ENCODE measurements at regions not wholly inside any gene's neighbourhood (a gene's known extent, or its start where the extent isn't known, plus 50 kb on each side); places are given as distances from the start of the nearest gene placed in this dataset.

DNA sequence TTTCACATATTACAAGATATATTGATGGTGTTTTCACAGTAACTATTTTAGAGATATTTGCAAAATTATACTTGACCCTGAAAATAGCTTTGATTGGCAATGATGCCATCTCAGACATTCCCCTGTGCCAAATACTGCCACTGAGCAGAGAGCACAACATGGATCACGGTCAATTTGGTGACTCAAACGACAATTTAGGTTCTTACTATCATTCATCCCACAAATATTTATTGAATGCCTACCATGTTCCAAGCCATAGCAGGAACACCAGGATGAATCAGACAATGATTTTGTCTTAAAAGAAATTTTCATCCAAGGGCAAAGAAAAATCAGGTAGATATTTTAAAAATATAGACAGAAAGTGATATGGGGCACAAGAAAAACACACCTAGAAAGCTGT is 153.2 kb upstream of the ADO start:
- peak overlapping the region; percentile 41; the same call in 1 of the 2 replicates for H3K27ac ChIP-seq
- peaks cover 32% of the 10 kb centered on the region for H3K4me1 ChIP-seq (ENCODE audit: insufficient read depth)
- no peak overlapping the region for H3K4me3 ChIP-seq
- H3K27me3 ChIP-seq (replicated peaks; ENCODE audit: insufficient read depth), result no peaks in the 10 kb centered on the region
- H3F3A ChIP-seq (ENCODE audit: insufficient read depth), result peaks cover 26% of the 10 kb centered on the region
- 0% methylated on average over 2 of the region's 2 CpGs for WGBS, 2 experiments (ENCODE audit: low coverage in 1 of 2, low lambda C conversion rate in 2 of 2, missing lambda C conversion rate in 2 of 2)
- H3K79me2 ChIP-seq (ENCODE audit: insufficient read depth), result no peaks in the 10 kb centered on the region
- H3K4me2 ChIP-seq (ENCODE audit: unreplicated experiment), result peak overlapping the region; percentile 65
- TF ChIP-seq EZH2 (IDR thresholded peaks at IDR 0.05; ENCODE audit: insufficient read depth, poor library complexity, severe bottlenecking) (no peak), EZH2phosphoT487 (IDR thresholded peaks at IDR 0.05; ENCODE audit: insufficient read depth, low read depth) (no peak)
- no peak overlapping the region for H3K9ac ChIP-seq
- no peak overlapping the region for H2AFZ ChIP-seq
- in situ Hi-C loops (cut with MboI), result no loop called here
- no peaks in the 10 kb centered on the region for H3K36me3 ChIP-seq (ENCODE audit: low read depth)
- H3K9me2 ChIP-seq (ENCODE audit: insufficient read depth), result no peaks in the 10 kb centered on the region
- H3K9me3 ChIP-seq (ENCODE audit: low read depth), result no peaks in the 10 kb centered on the region
- DNase-seq, result peak; percentile 72
- no peaks in the 10 kb centered on the region for H4K20me1 ChIP-seq (ENCODE audit: insufficient read depth)

DNA sequence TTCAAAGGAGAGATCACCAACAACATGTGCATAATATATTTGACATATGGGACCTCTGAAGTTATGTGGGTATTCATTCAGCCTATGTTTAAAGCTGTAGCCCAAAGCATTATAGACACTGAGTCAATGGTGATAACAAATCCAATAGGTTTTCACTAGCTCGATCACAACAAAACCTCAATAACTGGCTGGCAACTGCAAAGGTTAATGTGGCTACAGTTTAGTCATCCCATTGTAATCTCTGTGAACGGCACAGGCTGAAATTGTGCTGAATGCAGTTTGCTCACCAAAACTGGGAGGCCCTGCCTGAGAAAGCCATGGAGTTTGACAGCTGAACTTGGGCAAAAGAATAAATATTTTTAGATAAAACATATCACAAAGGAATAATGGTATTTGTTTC is 152.4 kb upstream of the ADO start:
- peak overlapping the region; percentile 65 for H3K4me2 ChIP-seq (ENCODE audit: unreplicated experiment)
- H4K20me1 ChIP-seq (ENCODE audit: insufficient read depth), result no peaks in the 10 kb centered on the region
- H3K36me3 ChIP-seq (ENCODE audit: low read depth), result no peaks in the 10 kb centered on the region
- in situ Hi-C loops (cut with MboI), result no loop called here
- TF ChIP-seq EZH2phosphoT487 (IDR thresholded peaks at IDR 0.05; ENCODE audit: insufficient read depth, low read depth) (no peak), EZH2 (IDR thresholded peaks at IDR 0.05; ENCODE audit: insufficient read depth, poor library complexity, severe bottlenecking) (no peak)
- H3K79me2 ChIP-seq (ENCODE audit: insufficient read depth), result no peaks in the 10 kb centered on the region
- 0 out of 2 replicates have a peak, but pooled peaks cover 1% of the 10 kb centered on the region for H3K27me3 ChIP-seq (replicated peaks; ENCODE audit: insufficient read depth)
- peak; percentile 75 for DNase-seq
- H3K27ac ChIP-seq, result 0 out of 2 replicates have a peak overlapping the region, but pooled peaks have one; percentile 19
- H3K4me1 ChIP-seq (ENCODE audit: insufficient read depth), result peaks cover 32% of the 10 kb centered on the region
- no peaks in the 10 kb centered on the region for H3K9me3 ChIP-seq (ENCODE audit: low read depth)
- no peaks in the 10 kb centered on the region for H3K9me2 ChIP-seq (ENCODE audit: insufficient read depth)
- no peak overlapping the region for H2AFZ ChIP-seq
- H3K9ac ChIP-seq, result no peak overlapping the region
- no peak overlapping the region for H3K4me3 ChIP-seq
- peaks cover 26% of the 10 kb centered on the region for H3F3A ChIP-seq (ENCODE audit: insufficient read depth)
- WGBS, 2 experiments (ENCODE audit: low coverage in 1 of 2, low lambda C conversion rate in 2 of 2, missing lambda C conversion rate in 2 of 2), result 0 to 4% methylated on average over 2 of the region's 2 CpGs

DNA sequence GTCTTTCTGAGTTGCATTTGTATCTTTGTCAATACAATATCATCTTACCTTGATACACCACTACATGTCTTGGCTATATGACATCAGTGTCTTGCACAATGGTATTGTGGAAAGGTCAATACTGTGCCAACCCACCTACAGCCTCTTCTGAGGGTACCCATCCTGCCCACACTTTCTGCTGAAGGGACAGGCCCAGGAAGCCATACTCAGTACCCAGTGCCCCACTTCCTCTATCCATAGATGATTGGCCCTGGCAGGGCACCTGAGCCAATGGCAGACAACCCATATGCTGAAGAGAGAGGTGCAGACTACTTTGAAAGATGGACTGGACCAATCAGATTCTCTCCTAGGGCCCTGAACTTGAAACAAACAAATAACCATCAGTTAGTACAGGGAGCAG is 152.0 kb upstream of the ADO start:
- Histone ChIP-seq H3K4me2 (ENCODE audit: unreplicated experiment) (no peak overlapping the region), H3K9me3 (ENCODE audit: low read depth) (no peaks in the 10 kb centered on the region), H3K27me3 (replicated peaks; ENCODE audit: insufficient read depth) (0 out of 2 replicates have a peak, but pooled peaks cover 3% of the 10 kb centered on the region), H3K9me2 (ENCODE audit: insufficient read depth) (no peaks in the 10 kb centered on the region), H3F3A (ENCODE audit: insufficient read depth) (peaks cover 26% of the 10 kb centered on the region), H2AFZ (no peak overlapping the region), H3K4me1 (ENCODE audit: insufficient read depth) (peaks cover 32% of the 10 kb centered on the region), H3K9ac (no peak overlapping the region), H3K4me3 (no peak overlapping the region), H3K36me3 (ENCODE audit: low read depth) (no peaks in the 10 kb centered on the region), H3K27ac (no peak overlapping the region), H3K79me2 (ENCODE audit: insufficient read depth) (no peaks in the 10 kb centered on the region), H4K20me1 (ENCODE audit: insufficient read depth) (no peaks in the 10 kb centered on the region)
- TF ChIP-seq EZH2phosphoT487 (IDR thresholded peaks at IDR 0.05; ENCODE audit: insufficient read depth, low read depth) (no peak), EZH2 (IDR thresholded peaks at IDR 0.05; ENCODE audit: insufficient read depth, poor library complexity, severe bottlenecking) (no peak)
- no peak for DNase-seq
- in situ Hi-C loops (cut with MboI), result no loop called here

DNA sequence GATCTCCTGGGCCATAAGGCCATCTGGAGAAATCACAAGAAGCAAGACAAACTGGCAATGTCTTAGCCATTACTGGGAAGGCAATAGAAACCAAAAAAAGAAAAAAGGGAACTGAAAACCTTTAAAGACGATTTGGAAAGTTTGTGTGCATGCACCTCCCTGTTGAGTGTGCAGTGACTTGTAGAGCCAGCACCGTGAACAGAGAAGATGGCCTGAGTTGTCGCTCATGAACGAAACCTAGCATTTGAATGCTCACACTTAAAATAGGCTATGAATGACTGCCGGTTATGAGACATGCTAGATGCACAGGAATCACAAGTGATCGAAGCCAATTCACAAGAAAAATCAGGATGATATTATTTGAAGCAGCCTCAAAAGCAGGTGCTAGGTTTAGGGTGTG is 151.3 kb upstream of the ADO start:
- no peak overlapping the region for H3K27ac ChIP-seq
- H3K27me3 ChIP-seq (replicated peaks; ENCODE audit: insufficient read depth), result peaks cover 3% of the 10 kb centered on the region; the same call in 1 of the 2 replicates
- DNase-seq, result no peak
- WGBS, 2 experiments (ENCODE audit: low coverage in 1 of 2, low lambda C conversion rate in 2 of 2, missing lambda C conversion rate in 2 of 2), result 88 to 95% methylated on average over 6 of the region's 6 CpGs
- H3K9ac ChIP-seq, result no peak overlapping the region
- TF ChIP-seq EZH2phosphoT487 (IDR thresholded peaks at IDR 0.05; ENCODE audit: insufficient read depth, low read depth) (no peak), EZH2 (IDR thresholded peaks at IDR 0.05; ENCODE audit: insufficient read depth, poor library complexity, severe bottlenecking) (no peak)
- H3K4me2 ChIP-seq (ENCODE audit: unreplicated experiment), result no peak overlapping the region
- H3K4me1 ChIP-seq (ENCODE audit: insufficient read depth), result peaks cover 32% of the 10 kb centered on the region
- no peak overlapping the region for H3K4me3 ChIP-seq
- H3K9me2 ChIP-seq (ENCODE audit: insufficient read depth), result no peaks in the 10 kb centered on the region
- no peaks in the 10 kb centered on the region for H4K20me1 ChIP-seq (ENCODE audit: insufficient read depth)
- H3K79me2 ChIP-seq (ENCODE audit: insufficient read depth), result no peaks in the 10 kb centered on the region
- no peaks in the 10 kb centered on the region for H3K36me3 ChIP-seq (ENCODE audit: low read depth)
- in situ Hi-C loops (cut with MboI), result no loop called here
- no peak overlapping the region for H2AFZ ChIP-seq
- peaks cover 26% of the 10 kb centered on the region for H3F3A ChIP-seq (ENCODE audit: insufficient read depth)
- no peaks in the 10 kb centered on the region for H3K9me3 ChIP-seq (ENCODE audit: low read depth)

DNA sequence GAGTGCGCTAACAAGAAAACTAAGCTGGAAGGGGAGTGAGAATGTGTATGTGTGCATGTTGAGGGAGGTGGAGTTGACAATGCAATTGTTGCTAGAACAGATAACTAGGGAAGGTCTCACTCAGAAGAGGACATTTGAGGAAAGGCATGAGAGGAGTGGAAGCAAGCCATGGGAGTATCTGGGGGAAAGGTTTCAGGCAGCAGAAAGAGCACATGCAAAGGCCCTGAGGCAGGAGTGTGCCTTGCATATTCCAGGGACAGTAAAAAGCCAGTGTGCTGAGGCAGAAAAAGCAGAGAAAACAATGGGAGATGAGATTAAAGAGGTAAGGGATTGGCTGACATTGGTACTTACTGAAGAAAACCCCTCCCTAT is 149.6 kb upstream of the ADO start:
- in situ Hi-C loops (cut with MboI), result no loop called here
- no peaks in the 10 kb centered on the region for H4K20me1 ChIP-seq (ENCODE audit: insufficient read depth)
- no peak overlapping the region for H2AFZ ChIP-seq
- H3K27ac ChIP-seq, result no peak overlapping the region
- H3K9me3 ChIP-seq (ENCODE audit: low read depth), result no peaks in the 10 kb centered on the region
- no peak overlapping the region for H3K4me2 ChIP-seq (ENCODE audit: unreplicated experiment)
- H3K79me2 ChIP-seq (ENCODE audit: insufficient read depth), result no peaks in the 10 kb centered on the region
- 97 to 100% methylated on average over 1 of the region's 1 CpG for WGBS, 2 experiments (ENCODE audit: low coverage in 1 of 2, low lambda C conversion rate in 2 of 2, missing lambda C conversion rate in 2 of 2)
- peaks cover 3% of the 10 kb centered on the region; the same call in 1 of the 2 replicates for H3K27me3 ChIP-seq (replicated peaks; ENCODE audit: insufficient read depth)
- H3F3A ChIP-seq (ENCODE audit: insufficient read depth), result peaks cover 25% of the 10 kb centered on the region
- no peak for DNase-seq
- peaks cover 29% of the 10 kb centered on the region for H3K4me1 ChIP-seq (ENCODE audit: insufficient read depth)
- no peaks in the 10 kb centered on the region for H3K9me2 ChIP-seq (ENCODE audit: insufficient read depth)
- no peaks in the 10 kb centered on the region for H3K36me3 ChIP-seq (ENCODE audit: low read depth)
- H3K4me3 ChIP-seq, result no peak overlapping the region
- TF ChIP-seq EZH2phosphoT487 (IDR thresholded peaks at IDR 0.05; ENCODE audit: insufficient read depth, low read depth), result no peak
- TF ChIP-seq EZH2 (IDR thresholded peaks at IDR 0.05; ENCODE audit: insufficient read depth, poor library complexity, severe bottlenecking), result no peak
- no peak overlapping the region for H3K9ac ChIP-seq

All from GM23248 (cell line).